H1 (cell line): ENCODE measurements at regions not wholly inside any gene's neighbourhood (a gene's known extent, or its start where the extent isn't known, plus 50 kb on each side); places are given as distances from the start of the nearest gene placed in this dataset.

Source experiments
- NANOG ChIP-seq: IDR thresholded peaks from 2 replicates; pipeline ENCODE4 v1.6.1; 2011; ENCODE audit warnings: low read length, low read depth, mild to moderate bottlenecking, inconsistent platforms; ENCODE audit not compliant: insufficient read depth, poor library complexity, severe bottlenecking
- RXRA ChIP-seq: IDR thresholded peaks from 2 replicates; pipeline ENCODE4 v1.6.1; 2011; ENCODE audit warnings: low read depth, mild to moderate bottlenecking, low read length, moderate library complexity; ENCODE audit not compliant: insufficient read depth

GRCh38 chr7:32285698-32286097 lies 204.5 kb downstream of the LSM5 start (continued):
- TF ChIP-seq NANOG (no peak), RXRA (no peak)
